ENCODE measurements at regions not wholly inside any gene's neighbourhood (a gene's known extent, or its start where the extent isn't known, plus 50 kb on each side); places are given as distances from the start of the nearest gene placed in this dataset.

GRCh38 chr9:129487658-129488483 is 133.0 kb downstream of the C9orf50 start:
- no peak for DNase-seq (ENCODE audit: low read depth)

GRCh38 chr9:129486756-129487657 is 133.9 kb downstream of the C9orf50 start:
- DNase-seq (ENCODE audit: low read depth): no peak

- DNase-seq (ENCODE audit: low read depth): no peak
Measured at GRCh38 chr9:129485145-129485774, 135.6 kb downstream of the C9orf50 start.

GRCh38 chr9:129484352-129485000 is 136.4 kb downstream of the C9orf50 start:
- DNase-seq (ENCODE audit: low read depth): no peak

- no peak for DNase-seq (ENCODE audit: low read depth)
Measured at GRCh38 chr9:129483415-129484351, 137.2 kb downstream of the C9orf50 start.

GRCh38 chr9:129482521-129483414 is 138.1 kb downstream of the C9orf50 start:
- no peak for DNase-seq (ENCODE audit: low read depth)

GRCh38 chr9:129481810-129482511 is 138.9 kb downstream of the C9orf50 start:
- no peak for DNase-seq (ENCODE audit: low read depth)

- DNase-seq (ENCODE audit: low read depth): no peak
Measured at GRCh38 chr9:129481424-129481809, 139.5 kb downstream of the C9orf50 start.

- no peak for DNase-seq (ENCODE audit: low read depth)
Measured at GRCh38 chr9:129480745-129481144, 140.2 kb downstream of the C9orf50 start.

- DNase-seq (ENCODE audit: low read depth): no peak
Measured at GRCh38 chr9:129480227-129480626, 140.7 kb downstream of the C9orf50 start.

- DNase-seq (ENCODE audit: low read depth): no peak
Measured at GRCh38 chr9:129479631-129480011, 141.3 kb downstream of the C9orf50 start.

GRCh38 chr9:129478961-129479630 is 141.8 kb downstream of the C9orf50 start:
- DNase-seq (ENCODE audit: low read depth): no peak

GRCh38 chr9:129478461-129478860 is 142.4 kb downstream of the C9orf50 start:
- DNase-seq (ENCODE audit: low read depth): no peak

GRCh38 chr9:129476821-129477611 is 143.9 kb downstream of the C9orf50 start:
- no peak for DNase-seq (ENCODE audit: low read depth)

- no peak for DNase-seq (ENCODE audit: low read depth)
Measured at GRCh38 chr9:129474740-129475404, 146.0 kb downstream of the C9orf50 start.

- DNase-seq (ENCODE audit: low read depth): no peak
Measured at GRCh38 chr9:129473523-129474244, 147.2 kb downstream of the C9orf50 start.

Measured in activated T-helper 1 cell treated with Interleukin-2 at 50 U/mL for 16 hours (primary cell).